ENCODE measurements at regions not wholly inside any gene's neighbourhood (a gene's known extent, or its start where the extent isn't known, plus 50 kb on each side); places are given as distances from the start of the nearest gene placed in this dataset.

DNA sequence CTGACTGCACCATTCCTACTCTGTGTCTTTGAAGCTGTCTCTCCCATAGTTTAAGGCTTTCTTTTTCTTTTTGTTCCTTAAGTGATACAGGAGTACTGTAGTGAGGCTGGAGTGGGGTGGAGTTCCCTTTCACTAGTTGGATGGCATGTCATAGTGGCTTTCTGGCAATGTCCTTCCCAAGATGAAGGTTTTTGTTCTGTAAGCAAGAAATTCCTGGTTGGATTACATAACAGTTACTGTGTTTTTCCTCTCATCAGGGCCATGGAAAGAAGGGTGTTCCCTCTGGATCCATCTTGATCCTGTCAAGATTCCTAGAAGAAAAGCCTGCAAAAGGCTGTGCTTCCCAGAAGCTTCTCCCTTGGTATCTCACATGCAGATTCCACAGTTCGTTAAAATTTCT, 84.2 kb downstream of the ACKR3 start:
- FAIRE-seq (no peak), DNase-seq (ENCODE audit: extremely low spot score, insufficient read length, low read depth) (no peak)

DNA sequence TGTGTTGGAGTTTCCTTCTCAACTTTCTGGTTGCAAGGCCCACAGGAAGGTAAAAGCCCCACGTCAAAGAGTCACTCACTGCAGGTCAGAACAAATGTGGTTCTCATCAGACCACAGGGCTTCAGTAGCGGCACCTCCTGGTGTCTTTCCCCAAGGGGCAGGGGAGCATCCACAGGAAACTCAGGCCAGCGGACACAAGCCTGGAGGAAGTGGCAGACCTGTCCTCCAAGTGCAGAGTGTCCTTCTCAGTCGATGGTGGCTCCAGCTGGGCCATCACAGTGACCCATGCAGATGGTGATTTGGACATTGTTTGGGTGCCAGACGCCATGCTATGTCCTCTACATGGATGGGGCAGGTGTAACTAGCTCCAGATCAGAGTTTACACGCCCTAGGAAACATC, 84.9 kb downstream of the ACKR3 start:
- DNase-seq (ENCODE audit: extremely low spot score, insufficient read length, low read depth): no peak
- no peak for FAIRE-seq

DNA sequence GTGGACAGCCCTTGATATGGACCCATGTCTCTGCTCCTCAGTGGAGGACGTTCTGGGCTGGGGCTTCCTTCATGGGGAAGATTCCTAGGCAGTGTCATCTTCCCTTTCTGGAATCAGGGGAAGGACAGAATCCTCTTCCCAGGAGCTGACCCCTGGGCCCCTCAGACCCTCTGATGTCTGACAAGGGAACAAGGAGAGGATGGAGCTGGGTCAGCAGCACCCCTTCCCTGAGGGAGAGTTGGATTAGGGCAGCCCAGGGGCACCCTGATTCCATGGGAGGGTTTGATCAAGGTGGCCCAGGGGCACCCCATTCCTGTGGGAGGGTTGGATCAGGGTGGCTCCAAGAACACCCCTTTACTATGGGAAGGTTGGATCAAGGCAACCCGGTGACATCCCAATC, 86.5 kb downstream of the ACKR3 start:
- DNase-seq (ENCODE audit: extremely low spot score, insufficient read length, low read depth) (no peak), FAIRE-seq (no peak)

DNA sequence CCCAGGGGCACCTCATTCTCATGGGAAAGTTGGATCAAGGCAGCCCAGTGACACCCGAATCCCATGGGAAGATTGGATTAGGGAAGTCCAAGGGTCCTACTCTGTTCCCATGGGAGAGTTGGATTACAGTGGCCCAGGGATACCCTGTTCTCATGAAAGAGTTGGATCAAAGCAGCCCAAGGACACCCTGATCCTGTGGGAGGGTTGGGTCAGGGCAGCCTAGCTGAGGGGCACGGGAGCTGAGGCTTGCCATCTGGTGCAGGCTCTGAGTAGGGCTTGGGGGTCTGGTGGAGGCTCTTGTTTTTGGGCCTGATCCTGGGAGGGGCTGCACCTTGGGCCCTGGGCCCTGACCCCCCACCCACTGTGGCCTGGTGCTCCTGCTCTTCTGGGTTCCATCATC, 87.1 kb downstream of the ACKR3 start:
- DNase-seq (ENCODE audit: extremely low spot score, insufficient read length, low read depth): no peak
- FAIRE-seq: no peak

DNA sequence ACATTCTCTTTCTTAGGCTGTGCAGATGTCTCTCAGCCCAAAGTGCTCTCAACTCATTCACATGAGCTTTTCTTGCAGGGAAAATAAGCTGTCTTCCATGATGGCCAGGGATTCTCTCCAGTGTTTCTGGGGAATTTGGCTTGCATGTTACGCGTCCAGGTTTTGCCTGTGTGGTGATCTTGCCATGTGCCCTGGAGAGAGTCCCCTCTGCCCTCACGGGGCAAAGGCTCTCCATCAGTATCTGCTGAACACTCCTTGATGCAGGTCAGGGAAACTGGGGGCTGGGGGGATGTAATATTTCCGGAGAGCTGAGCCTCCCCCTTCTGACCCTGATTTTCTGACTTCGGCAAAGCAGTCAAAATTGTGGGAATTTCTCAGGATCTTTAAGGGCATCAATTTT, 87.6 kb downstream of the ACKR3 start:
- DNase-seq (ENCODE audit: extremely low spot score, insufficient read length, low read depth) (no peak), FAIRE-seq (no peak)

DNA sequence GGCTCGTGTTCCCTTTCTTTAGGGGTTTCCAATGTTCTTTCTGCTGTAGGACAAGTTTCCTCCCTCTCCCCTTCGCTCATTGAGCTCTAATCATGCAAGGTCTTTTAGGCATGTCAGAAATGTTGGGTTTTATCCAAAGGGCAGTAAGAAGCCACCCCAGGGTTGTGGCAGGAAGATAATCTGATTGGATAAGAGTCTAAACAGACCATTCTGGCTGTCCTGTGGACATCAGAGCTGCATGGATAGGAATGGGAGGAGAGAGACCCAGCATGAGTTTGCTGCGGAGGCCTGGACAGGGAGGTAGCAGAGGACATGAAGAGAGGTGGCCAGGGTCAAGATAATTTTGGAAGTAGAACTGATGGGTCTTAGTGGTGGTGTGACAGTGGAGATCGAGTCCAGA, 88.2 kb downstream of the ACKR3 start:
- FAIRE-seq: no peak
- DNase-seq (ENCODE audit: extremely low spot score, insufficient read length, low read depth): no peak

DNA sequence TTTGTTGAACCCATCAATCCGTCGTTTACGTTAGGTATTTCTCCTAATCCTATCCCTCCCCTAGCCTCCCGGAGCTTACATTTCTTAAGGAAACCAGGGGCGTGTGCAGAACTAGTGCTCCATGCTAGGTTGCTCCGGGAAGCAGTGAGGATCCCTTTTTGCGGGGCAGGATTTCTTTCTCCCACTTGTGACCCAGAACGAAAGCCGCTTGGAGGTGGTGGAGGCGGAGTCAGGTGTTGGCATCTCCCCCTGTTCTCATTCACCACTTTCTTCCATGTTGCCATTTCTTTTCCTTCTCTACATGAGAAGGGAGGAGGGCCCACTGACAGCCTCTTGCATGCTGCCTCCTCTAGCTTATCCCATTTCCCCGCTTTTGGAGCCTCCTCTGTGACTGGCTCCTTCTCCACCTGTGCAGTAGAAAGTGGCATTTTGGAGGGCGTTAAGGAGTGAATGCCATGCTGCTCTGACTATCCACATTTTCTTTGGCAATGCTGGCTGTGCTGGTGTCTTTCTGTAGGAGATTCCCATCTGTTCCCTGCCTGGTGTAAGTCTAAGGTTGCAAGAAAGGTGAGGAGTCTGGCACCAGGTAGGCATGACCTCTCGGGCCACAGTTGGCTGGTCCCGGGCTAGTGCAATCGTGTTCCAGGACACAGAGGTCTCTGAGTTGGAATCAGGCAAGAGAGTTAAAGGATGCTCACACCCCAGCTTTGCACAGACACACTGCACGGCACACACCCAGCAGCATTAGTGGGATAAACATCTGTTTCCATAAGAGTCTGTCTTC, 89.5 kb downstream of the ACKR3 start:
- DNase-seq (ENCODE audit: extremely low spot score, insufficient read length, low read depth) (no peak), FAIRE-seq (no peak)

DNA sequence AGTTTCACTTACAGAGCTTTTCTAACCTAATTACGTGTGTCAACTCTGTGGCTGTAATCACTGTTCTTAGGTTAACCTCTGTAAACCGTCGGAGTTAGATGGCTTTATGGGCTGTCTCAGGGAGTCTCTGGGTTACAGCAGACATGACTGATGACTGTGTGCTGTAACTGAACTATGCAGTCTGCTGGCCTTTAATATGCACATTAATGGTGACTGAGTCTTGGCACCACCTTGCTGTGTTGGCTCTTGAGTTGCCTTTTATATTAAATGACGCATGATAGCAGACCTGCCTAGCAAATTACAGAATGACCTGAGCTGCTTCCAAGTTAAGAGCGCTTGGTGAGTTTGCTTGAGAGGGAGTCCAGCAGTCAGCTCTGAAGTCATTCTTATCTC, 90.1 kb downstream of the ACKR3 start:
- no peak for FAIRE-seq
- no peak for DNase-seq (ENCODE audit: extremely low spot score, insufficient read length, low read depth)

DNA sequence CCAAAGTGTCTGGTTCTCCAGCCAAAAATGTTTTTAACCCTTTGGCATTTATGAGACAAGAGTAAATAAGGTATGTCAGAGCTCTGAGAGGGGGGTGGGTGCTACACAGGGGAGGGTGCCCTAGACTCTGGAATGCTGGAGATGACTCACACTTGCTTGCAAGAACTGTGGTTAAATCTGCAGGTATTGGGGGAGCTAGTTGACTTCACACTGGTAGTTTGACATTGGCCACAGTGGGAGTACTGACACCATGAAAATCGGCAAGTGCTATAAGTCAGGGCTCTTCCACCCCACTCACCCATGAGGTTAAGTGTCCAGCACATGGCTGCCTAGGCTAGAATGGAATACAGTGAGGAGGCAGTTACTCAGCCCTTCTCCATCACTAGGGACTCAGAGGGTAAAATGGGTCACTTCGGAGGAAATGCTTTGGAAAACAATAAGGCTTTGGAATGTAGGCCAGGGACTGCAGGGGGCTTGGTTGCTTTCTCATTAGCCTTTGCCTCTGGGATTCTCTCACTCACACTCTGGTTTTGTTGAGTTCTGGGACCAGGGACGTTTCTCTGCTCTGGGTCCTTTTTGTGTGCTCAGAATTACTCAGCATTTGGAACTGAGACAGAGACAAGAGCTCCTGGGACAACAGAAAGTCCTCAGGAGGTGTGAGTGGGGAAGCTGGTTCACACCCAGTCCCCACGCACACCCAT, 91.6 kb downstream of the ACKR3 start:
- FAIRE-seq: no peak
- DNase-seq (ENCODE audit: extremely low spot score, insufficient read length, low read depth): no peak

DNA sequence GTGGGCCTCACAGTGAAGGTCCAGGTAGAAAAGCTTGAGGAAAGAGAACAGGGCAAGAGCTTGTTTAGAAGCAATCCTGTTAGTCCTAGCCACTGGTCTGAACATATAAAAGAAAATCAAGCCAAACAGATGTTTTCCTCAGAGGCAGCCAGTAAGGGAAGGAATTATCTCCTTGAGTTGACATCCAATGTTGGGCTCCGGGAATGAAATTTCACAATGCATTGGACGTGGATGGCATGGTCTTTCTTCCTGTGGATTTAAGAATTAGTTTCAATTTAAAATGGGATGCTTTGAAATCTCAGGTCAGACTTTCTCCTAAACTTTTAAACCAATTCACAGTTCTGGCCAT, 92.1 kb downstream of the ACKR3 start:
- FAIRE-seq (no peak), DNase-seq (ENCODE audit: extremely low spot score, insufficient read length, low read depth) (no peak)

DNA sequence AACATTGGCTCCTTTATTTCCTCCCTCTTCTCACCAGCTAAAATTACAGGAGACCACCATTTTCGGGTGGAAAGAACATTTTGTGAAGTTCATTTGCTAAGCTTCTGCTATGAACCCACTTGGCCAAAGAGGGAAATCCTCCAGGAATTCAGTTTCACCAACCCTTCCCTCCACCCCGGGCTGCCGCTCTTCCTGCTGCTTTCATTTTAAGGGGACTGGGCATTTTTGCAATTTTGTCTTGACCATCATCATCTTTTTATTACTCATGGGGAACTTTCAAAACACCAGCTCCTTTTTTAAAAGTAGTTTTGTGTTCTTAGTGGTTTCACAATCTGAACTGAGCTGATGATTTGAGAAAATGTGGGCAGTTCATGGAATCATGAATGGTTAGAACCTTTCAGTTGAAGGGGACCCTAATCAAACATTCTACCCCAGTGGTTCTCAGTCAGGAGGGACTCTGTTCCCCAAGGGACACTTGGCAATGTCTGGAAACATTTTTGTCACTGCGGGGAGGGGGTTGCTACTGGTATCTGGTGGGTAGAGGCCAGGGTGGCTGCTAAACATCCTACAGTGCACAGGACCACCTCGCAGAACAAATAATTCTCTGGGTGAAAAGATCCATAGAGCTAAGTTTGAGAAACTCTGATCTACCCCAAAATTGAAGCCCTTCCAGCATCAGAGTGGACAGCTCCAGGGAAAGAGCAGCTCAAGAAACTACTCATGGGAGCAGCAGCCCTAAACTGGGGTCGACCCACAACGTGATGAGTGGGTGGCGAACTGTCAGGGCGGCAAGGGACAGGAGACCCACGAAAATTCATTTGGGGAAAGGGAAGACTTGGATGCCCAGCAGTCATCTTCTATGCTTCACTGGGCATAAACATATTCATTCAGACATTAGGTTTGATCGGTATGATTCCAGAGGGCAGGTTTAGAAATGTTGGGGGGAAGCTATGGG, 92.9 kb downstream of the ACKR3 start:
- FAIRE-seq (no peak), DNase-seq (ENCODE audit: extremely low spot score, insufficient read length, low read depth) (no peak)

DNA sequence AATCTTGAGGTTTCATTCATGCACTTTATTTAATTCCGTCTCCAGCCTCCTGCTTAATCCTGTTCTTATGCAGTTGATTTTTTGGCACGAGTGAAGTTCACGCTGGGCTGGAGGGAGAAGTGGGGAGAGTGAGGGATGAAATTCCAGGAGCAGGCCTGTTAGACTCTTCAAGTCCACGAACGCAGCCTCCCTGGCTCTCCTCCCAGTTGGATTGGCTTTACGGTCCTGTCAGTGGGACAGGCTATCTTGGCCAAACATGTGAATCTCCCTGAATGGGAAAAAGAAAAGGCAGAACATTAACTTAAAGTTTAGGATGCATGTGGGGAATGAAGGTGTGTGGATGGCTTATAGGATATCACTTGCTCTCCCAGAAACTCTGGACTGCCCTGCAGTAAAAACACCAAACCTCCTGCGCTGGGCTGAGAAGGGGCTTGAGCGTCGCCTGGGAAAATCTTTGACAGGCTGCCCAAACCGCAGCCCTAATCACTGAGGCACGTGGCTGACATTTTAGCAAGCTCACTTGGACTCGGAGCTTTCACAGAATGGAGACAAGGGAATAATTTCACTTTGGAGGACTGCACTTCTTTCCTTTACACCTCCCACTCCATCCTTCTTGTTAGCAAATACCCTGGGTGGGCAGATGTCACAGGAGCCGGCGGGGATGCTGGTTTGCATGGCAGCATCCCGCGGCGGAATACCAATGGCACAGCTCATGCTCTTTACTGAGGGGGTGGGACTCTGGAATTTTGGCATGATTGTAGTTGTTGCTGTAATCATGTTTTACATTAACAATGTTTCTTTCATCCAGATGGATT, 93.9 kb downstream of the ACKR3 start:
- FAIRE-seq (no peak), DNase-seq (ENCODE audit: extremely low spot score, insufficient read length, low read depth) (no peak)

DNA sequence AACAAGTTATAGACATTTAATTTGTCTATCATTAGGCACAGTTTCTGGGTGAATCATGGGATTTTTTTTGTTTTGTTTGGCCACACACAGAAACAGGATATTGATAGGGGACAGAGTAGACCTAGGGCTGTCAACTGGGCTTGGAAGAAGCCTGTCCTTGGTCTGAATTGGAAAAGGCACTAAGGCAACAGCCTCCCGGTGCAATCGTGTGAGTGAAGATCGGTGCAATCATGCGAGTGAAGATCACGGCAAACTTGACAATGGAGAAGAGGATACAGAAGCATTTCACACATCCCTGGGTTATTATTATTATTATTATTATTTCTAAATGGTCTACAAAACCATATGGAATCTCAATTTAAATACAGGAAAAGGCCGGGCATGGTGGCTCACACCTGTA, 94.5 kb downstream of the ACKR3 start:
- FAIRE-seq: no peak

DNA sequence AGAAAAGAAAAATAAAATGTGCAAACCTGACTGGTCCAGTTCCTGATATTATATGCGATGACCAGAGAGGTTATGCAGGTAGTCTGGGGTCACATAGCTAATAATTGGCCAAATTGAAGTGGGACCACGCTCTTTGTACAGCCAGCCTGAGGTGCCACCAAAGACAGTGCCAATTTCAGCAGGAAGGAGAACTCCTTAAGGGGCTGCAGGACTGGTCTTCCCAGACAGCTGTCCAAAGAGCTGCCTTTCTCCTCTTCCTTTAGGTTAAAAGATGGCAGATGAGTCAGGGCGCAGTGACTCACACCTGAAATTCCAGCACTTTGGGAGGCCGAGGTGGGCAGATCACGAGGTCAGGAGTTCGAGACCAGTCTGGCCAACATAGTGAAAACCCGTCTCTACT, 95.5 kb downstream of the ACKR3 start:
- FAIRE-seq (no peak), DNase-seq (ENCODE audit: extremely low spot score, insufficient read length, low read depth) (no peak)

More for the DNA sequence above, 94.5 kb downstream of the ACKR3 start:
- no peak for DNase-seq (ENCODE audit: extremely low spot score, insufficient read length, low read depth)

DNA sequence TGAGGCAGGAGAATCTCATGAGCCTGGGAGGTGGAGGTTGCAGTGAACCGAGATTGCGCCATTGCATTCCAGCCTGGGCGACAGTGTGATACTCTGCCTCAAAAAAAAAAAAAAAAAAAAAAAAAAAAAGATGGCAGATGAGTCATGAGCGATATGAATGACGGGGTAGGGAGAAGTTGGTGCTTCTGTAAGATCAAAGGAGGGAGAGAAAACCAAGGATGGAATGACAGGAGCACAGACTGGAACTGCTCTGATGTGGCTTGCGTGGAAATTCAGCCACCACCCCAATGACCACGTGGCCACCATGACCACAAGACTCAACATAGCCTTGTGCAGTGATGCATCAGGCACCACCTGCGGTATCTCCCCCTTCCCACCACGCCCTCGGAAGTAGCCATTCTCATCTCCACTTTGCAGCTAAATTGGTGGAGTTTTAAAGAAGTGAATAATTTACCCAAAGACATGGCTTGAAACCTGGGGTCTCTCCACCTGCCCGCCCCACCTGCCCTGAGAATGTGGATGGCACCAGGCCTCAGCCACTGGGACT, 96.0 kb downstream of the ACKR3 start:
- FAIRE-seq (no peak), DNase-seq (ENCODE audit: extremely low spot score, insufficient read length, low read depth) (no peak)

DNA sequence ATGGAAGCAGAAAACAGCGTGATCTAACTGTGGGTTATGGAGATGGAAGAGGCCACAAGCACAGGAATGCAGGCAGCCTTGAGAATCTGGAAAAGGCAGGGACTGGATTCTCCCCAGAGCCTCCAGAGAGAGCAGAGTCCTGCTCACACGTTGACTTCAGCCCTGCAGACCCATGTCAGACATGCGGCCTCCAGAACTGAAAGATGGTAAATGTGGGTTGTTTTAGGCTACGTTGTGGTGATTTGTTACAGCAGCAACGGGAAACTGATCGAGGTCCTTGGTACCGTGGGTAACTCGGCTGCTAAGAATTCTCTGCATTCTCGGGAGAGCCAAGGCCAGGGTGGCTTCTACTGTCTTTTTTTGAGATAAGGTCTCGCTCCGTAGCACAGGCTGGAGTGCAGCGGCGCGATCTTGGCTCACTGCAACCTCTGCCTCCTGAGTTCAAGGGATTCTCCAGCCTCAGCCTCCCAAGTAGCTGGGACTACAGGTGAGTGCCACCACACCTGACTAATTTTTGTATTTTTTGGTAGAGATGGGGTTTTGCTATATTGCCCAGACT, 97.1 kb downstream of the ACKR3 start:
- DNase-seq (ENCODE audit: extremely low spot score, insufficient read length, low read depth) (no peak), FAIRE-seq (no peak)

DNA sequence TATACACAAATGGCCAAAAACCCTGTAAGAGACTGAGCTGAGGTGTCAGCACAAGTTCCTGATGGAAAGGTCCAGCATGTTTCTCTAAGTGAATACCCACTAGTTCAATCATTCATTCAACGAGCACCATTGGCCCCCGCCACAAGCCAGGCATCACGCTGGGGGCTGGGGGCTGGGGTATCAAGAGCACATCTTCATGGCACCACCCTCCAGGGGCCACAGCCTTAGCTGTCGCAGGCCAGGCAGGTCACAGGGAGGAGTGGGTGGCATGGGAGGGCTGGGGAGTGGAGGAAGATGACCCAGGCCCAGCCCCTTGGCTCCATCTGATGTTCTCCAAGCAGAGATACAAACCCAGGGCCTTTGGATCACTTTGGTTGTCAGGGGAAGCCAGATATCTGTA, 97.9 kb downstream of the ACKR3 start:
- DNase-seq (ENCODE audit: extremely low spot score, insufficient read length, low read depth) (no peak), FAIRE-seq (no peak)

DNA sequence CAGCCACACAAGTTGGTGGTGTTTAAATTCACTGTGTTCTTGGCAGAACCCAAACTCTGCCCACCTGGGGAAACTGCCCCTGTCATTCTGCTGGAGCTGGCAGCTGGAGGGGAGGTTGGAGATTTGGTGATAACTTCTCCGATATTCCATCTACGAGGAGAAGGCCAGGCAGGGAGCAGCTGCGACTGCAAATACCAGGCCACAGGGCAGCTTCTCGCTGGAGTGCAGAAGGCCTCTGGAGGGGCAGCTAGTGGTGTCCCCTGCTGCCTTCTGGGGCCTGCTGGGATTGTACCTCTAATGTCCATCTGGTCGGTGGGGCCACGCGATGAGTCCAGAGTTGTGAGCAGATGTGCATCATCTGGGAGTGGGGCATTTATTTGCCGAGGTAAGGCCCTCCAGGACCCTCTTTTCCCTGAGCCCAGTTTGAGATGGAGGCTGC, 98.9 kb downstream of the ACKR3 start:
- no peak for FAIRE-seq
- no peak for DNase-seq (ENCODE audit: extremely low spot score, insufficient read length, low read depth)

DNA sequence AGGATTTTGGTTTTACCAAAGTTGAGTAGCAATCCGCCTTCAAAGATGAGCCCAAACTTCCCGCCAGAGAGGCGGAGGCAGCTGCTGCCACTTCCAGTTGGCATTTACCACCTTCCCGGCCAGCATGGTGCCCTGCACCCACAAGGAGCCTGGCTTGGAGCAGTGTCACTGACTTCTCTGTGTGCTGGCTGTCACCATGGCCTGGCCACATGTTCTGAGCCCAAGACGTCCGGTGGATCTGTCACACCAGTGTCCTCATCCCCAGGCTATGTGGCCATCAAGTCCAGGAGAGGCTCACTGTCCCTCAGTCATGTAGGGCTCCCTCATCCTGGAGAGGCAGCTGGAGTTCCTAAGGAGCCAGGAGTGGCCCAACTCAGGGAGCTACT, 100.6 kb downstream of the ACKR3 start:
- FAIRE-seq: no peak
- no peak for DNase-seq (ENCODE audit: extremely low spot score, insufficient read length, low read depth)

Data from GM18507 (cell line).